H1 (cell line): ENCODE measurements at regions not wholly inside any gene's neighbourhood (a gene's known extent, or its start where the extent isn't known, plus 50 kb on each side); places are given as distances from the start of the nearest gene placed in this dataset.
A peak's percentile ranks its signal among the peaks of the same experiment; 100 is the strongest.

Source experiments
- CTCF ChIA-PET: fragments of 300-600 bp; sonication (Branson Sonifier 250); formaldehyde crosslinking; loops from one replicate; lab custom pipeline; 2021; ENCODE audit not compliant: partially characterized antibody; lab: Charles Lee
- POLR2A ChIA-PET: fragments of 300-600 bp; sonication (Branson Sonifier 250); formaldehyde crosslinking; loops from one replicate; lab custom pipeline; 2021; ENCODE audit warnings: inconsistent platforms; ENCODE audit not compliant: partially characterized antibody; lab: Charles Lee
- DNase-seq, 2 experiments: peaks; one replicate each; pipeline versions ENCODE4 v3.0.0 to v3.0.0-alpha.2; 2010 to 2022; ENCODE audit warnings: low spot score in 2 of 2, low read depth in 1 of 2, mixed read lengths in 1 of 2
- FAIRE-seq: peaks from 2 replicates; lab custom pipeline; 2011; peaks lifted over from hg19 to GRCh38; lab: Jason Lieb, UNC
- H2AFZ ChIP-seq: 2 replicates; pipeline ENCODE4 v1.8.1; 2012; ENCODE audit warnings: low read length, inconsistent platforms
- H2AK5ac ChIP-seq: 2 replicates; pipeline ENCODE4 v1.6.1; 2013; ENCODE audit warnings: low read depth, low read length
- H2BK120ac ChIP-seq: replicated peaks from 2 replicates; pipeline ENCODE3; 2013; ENCODE audit warnings: low read depth, low read length, inconsistent platforms
- H2BK12ac ChIP-seq: 2 replicates; pipeline ENCODE4 v1.6.1; 2013; ENCODE audit warnings: low read depth, low read length
- H2BK15ac ChIP-seq: 2 replicates; pipeline ENCODE4 v1.6.1; 2013; ENCODE audit warnings: low read length
- H2BK20ac ChIP-seq: 2 replicates; pipeline ENCODE4 v1.6.1; 2013; ENCODE audit warnings: low read length
- H2BK5ac ChIP-seq: 2 replicates; pipeline ENCODE4 v1.6.1; 2013; ENCODE audit warnings: low read depth, low read length
- H3K14ac ChIP-seq: 2 replicates; pipeline ENCODE4 v1.6.1; 2013; ENCODE audit warnings: inconsistent platforms; ENCODE audit not compliant: insufficient read length
- H3K18ac ChIP-seq: 2 replicates; pipeline ENCODE4 v1.6.1; 2013; ENCODE audit warnings: low read length; ENCODE audit errors: extremely low read depth
- H3K23ac ChIP-seq: 2 replicates; pipeline ENCODE4 v1.6.1; 2013; ENCODE audit warnings: inconsistent platforms; ENCODE audit not compliant: insufficient read length
- H3K23me2 ChIP-seq: 2 replicates; pipeline ENCODE4 v1.6.1; 2013; ENCODE audit warnings: low read depth, low read length
- H3K27ac ChIP-seq: 2 replicates; pipeline ENCODE4 v1.6.1; 2011; ENCODE audit warnings: low read depth, low read length, inconsistent platforms
- H3K27me3 ChIP-seq, 4 experiments: replicated peaks in 1 of 4; 1 replicate in 1 of 4; 2 replicates in 3 of 4; pipeline versions ENCODE4 v1.6.1 to v1.8.1; 2011 to 2013; ENCODE audit warnings: low read length in 3 of 4, mild to moderate bottlenecking in 3 of 4, inconsistent platforms in 2 of 4, mixed read lengths in 2 of 4, moderate library complexity in 1 of 4; ENCODE audit not compliant: control insufficient read depth in 3 of 4, insufficient read depth in 3 of 4; ENCODE audit errors: extremely low read depth in 1 of 4
- H3K36me3 ChIP-seq, 4 experiments: 2 replicates each; pipeline versions ENCODE4 v1.6.1 to v1.8.1; 2011 to 2013; ENCODE audit warnings: mild to moderate bottlenecking in 4 of 4, low read length in 3 of 4, moderate library complexity in 2 of 4, control low read depth in 1 of 4, inconsistent platforms in 1 of 4; ENCODE audit not compliant: insufficient read depth in 4 of 4, control insufficient read depth in 2 of 4
- H3K4ac ChIP-seq: replicated peaks from 2 replicates; pipeline ENCODE3; 2013; ENCODE audit warnings: low read length, low read depth, mixed read lengths, inconsistent platforms; ENCODE audit not compliant: insufficient read length
- H3K4me1 ChIP-seq, 4 experiments: replicated peaks in 1 of 4; 1 replicate in 1 of 4; 2 replicates in 3 of 4; pipeline versions ENCODE4 v1.6.1 to v1.8.1; 2011 to 2013; ENCODE audit warnings: low read length in 3 of 4, inconsistent platforms in 2 of 4, mixed read lengths in 1 of 4; ENCODE audit not compliant: insufficient read depth in 4 of 4, control insufficient read depth in 3 of 4
- H3K4me2 ChIP-seq, 2 experiments: 2 replicates each; pipeline versions ENCODE4 v1.6.1 to v1.8.1; 2011 to 2013; ENCODE audit warnings: low read depth in 2 of 2, low read length in 2 of 2, control low read depth in 1 of 2, inconsistent platforms in 1 of 2, mild to moderate bottlenecking in 1 of 2; ENCODE audit not compliant: insufficient read depth in 1 of 2
- H3K4me3 ChIP-seq, 4 experiments: fragments of 200-600, 300-600 bp in 1 of 4; sonication (generic), shearing (Covaris generic), sonication (Bioruptor Twin) in 1 of 4; 2 replicates each; pipeline versions ENCODE4 v1.5.1 to v1.8.1; 2011 to 2016; ENCODE audit warnings: low read length in 4 of 4, low read depth in 3 of 4, control low read depth in 2 of 4, inconsistent platforms in 2 of 4, mild to moderate bottlenecking in 2 of 4, mixed read lengths in 1 of 4, moderate library complexity in 1 of 4; ENCODE audit not compliant: insufficient read depth in 2 of 4; ENCODE audit errors: extremely low read depth in 1 of 4
- H3K56ac ChIP-seq: replicated peaks from 2 replicates; pipeline ENCODE3; 2013; ENCODE audit warnings: low read depth, mild to moderate bottlenecking, mixed read lengths, low read length, inconsistent platforms; ENCODE audit not compliant: insufficient read length
- H3K79me1 ChIP-seq: 2 replicates; pipeline ENCODE4 v1.6.1; 2013; ENCODE audit warnings: low read depth, low read length, control low read depth
- H3K79me2 ChIP-seq, 2 experiments: 2 replicates each; pipeline versions ENCODE4 v1.6.1 to v1.8.1; 2012 to 2013; ENCODE audit warnings: low read length in 2 of 2, mild to moderate bottlenecking in 2 of 2, inconsistent platforms in 1 of 2; ENCODE audit not compliant: insufficient read depth in 2 of 2, control insufficient read depth in 1 of 2
- H3K9ac ChIP-seq, 4 experiments: replicated peaks in 1 of 4; 1 replicate in 1 of 4; 2 replicates in 3 of 4; pipeline versions ENCODE4 v1.6.1 to v1.8.1; 2011 to 2013; ENCODE audit warnings: low read depth in 3 of 4, low read length in 3 of 4, control low read depth in 2 of 4, mild to moderate bottlenecking in 2 of 4, moderate library complexity in 2 of 4, inconsistent platforms in 1 of 4; ENCODE audit errors: extremely low read depth in 1 of 4
- H3K9me3 ChIP-seq, 2 experiments: 2 replicates each; pipeline versions ENCODE4 v1.6.1 to v1.8.1; 2012 to 2013; ENCODE audit warnings: mild to moderate bottlenecking in 2 of 2, moderate library complexity in 2 of 2, control low read depth in 1 of 2, inconsistent platforms in 1 of 2, low read depth in 1 of 2, low read length in 1 of 2, mixed read lengths in 1 of 2; ENCODE audit not compliant: insufficient read depth in 2 of 2
- H4K20me1 ChIP-seq, 2 experiments: replicated peaks in 1 of 2; 2 replicates each; pipeline versions ENCODE3 to v1.8.1; 2011 to 2013; ENCODE audit warnings: inconsistent platforms in 2 of 2, low read length in 2 of 2, mild to moderate bottlenecking in 1 of 2; ENCODE audit not compliant: insufficient read depth in 2 of 2, control insufficient read depth in 1 of 2
- H4K5ac ChIP-seq: 2 replicates; pipeline ENCODE4 v1.6.1; 2013; ENCODE audit warnings: low read length, low read depth, mixed read lengths, inconsistent platforms; ENCODE audit not compliant: insufficient read length
- H4K8ac ChIP-seq: 2 replicates; pipeline ENCODE4 v1.8.0; 2013; ENCODE audit warnings: mild to moderate bottlenecking, moderate library complexity, low read length, inconsistent platforms; ENCODE audit not compliant: insufficient read depth; ENCODE audit errors: extremely low read depth
- H4K91ac ChIP-seq: replicated peaks from 2 replicates; pipeline ENCODE3; 2013; ENCODE audit warnings: low read length, mixed read lengths, inconsistent platforms; ENCODE audit not compliant: insufficient read length
- CTCF ChIP-seq, 3 experiments: IDR thresholded peaks; 1 replicate in 2 of 3; 2 replicates in 1 of 3; pipeline versions ENCODE4 v1.5.1 to v1.6.1; 2011; ENCODE audit warnings: low read length in 3 of 3, mild to moderate bottlenecking in 3 of 3, inconsistent platforms in 2 of 3, low read depth in 1 of 3, moderate library complexity in 1 of 3; ENCODE audit not compliant: insufficient read depth in 1 of 3; ENCODE audit errors: control extremely low read depth in 1 of 3
- RAD21 ChIP-seq, 2 experiments: IDR thresholded peaks in 1 of 2; conservative IDR thresholded peaks in 1 of 2; 2 replicates each; pipeline ENCODE4 v1.6.1; 2011; ENCODE audit warnings: low read depth in 2 of 2, low read length in 2 of 2, improper control_type of control experiment in 1 of 2, inconsistent platforms in 1 of 2, mild to moderate bottlenecking in 1 of 2, moderate library complexity in 1 of 2
- TAF1 ChIP-seq: IDR thresholded peaks from 2 replicates; pipeline ENCODE4 v1.6.1; 2011; ENCODE audit warnings: mild to moderate bottlenecking, low read depth, low read length
- WGBS, 2 experiments: shearing (Covaris generic) in 1 of 2; methylation state at CpG; one replicate each; pipeline versions ENCODE4 v1.1.6 to v1.1.7; 2013 to 2015; ENCODE audit warnings: low lambda C conversion rate in 2 of 2, mixed read lengths in 2 of 2, inconsistent platforms in 1 of 2, low coverage in 1 of 2, missing lambda C conversion rate in 1 of 2; ENCODE audit not compliant: insufficient replicate concordance in 2 of 2, insufficient coverage in 1 of 2, insufficient read length in 1 of 2; ENCODE audit errors: extremely low coverage in 1 of 2, missing lambda C conversion rate in 1 of 2; 5-methylcytosine and 5-hydroxymethylcytosine counted together

- Histone ChIP-seq H2BK5ac (no peak overlapping the region), H2BK120ac (no peak overlapping the region), H3K4me2 (no peak overlapping the region), H3K79me1 (no peaks in the 10 kb centered on the region), H2BK20ac (no peak overlapping the region), H3K79me2 (no peaks in the 10 kb centered on the region), H3K4me1 (no peaks in the 10 kb centered on the region), H3K14ac (no peak overlapping the region), H2AFZ (peak overlapping the region; percentile 41; the same call in 1 of the 2 replicates), H4K20me1 (no peaks in the 10 kb centered on the region), H2BK12ac (no peak overlapping the region), H3K9ac (no peak overlapping the region), H3K4me3 (no peak overlapping the region), H3K23ac (no peak overlapping the region), H4K8ac (no peak overlapping the region), H2AK5ac (no peak overlapping the region), H4K5ac (no peak overlapping the region), H3K18ac (no peak overlapping the region), H3K23me2 (no peaks in the 10 kb centered on the region), H2BK15ac (no peak overlapping the region), H3K27ac (no peak overlapping the region), H3K56ac (no peak overlapping the region), H3K27me3 (no peaks in the 10 kb centered on the region), H3K4ac (no peak overlapping the region), H4K91ac (no peak overlapping the region), H3K36me3 (no peaks in the 10 kb centered on the region), H3K9me3 (no peaks in the 10 kb centered on the region)
- ChIA-PET POLR2A (no interaction called here), CTCF (interaction anchor here (0.6 to 4.2 kb wide), 41 partner anchors 9 to 708 kb away, joined by 3 to 65 read pairs (median 4); no protein-coding TSS in a partner anchor)
- FAIRE-seq (peak; percentile 45), DNase-seq (peak in 1 of 2 experiments; percentile 54)
- TF ChIP-seq TAF1 (no peak), RAD21 (IDR thresholded peaks at IDR 0.05 in 1 of 2, conservative IDR thresholded peaks at IDR 0.05 in 1 of 2; ENCODE audit: low read depth in 2 of 2, low read length in 2 of 2) (peak; percentile 76 to 85), CTCF (IDR thresholded peaks at IDR 0.05; ENCODE audit: control extremely low read depth in 1 of 3, insufficient read depth in 1 of 3, low read depth in 1 of 3, low read length in 3 of 3) (peak; percentile 71 to 86 (median 85))
- WGBS, 2 experiments = 77% methylated on average over 6 of the region's 6 CpGs; no CpG with 5 or more reads in 1 of the 2 experiments
Measured at GRCh38 chr14:25411781-25412757, 362.1 kb upstream of the STXBP6 start.
